Smooth muscle cell (in vitro differentiated cells): ENCODE measurements at regions not wholly inside any gene's neighbourhood (a gene's known extent, or its start where the extent isn't known, plus 50 kb on each side); places are given as distances from the start of the nearest gene placed in this dataset.

Experiments used
- DNase-seq: peaks from one replicate; lab custom pipeline; 2025; ENCODE audit not compliant: unreplicated experiment; lab: John Stamatoyannopoulos, UW
- H2AFZ ChIP-seq: fragments of 200-600 bp; sonication (generic); 2 replicates; pipeline ENCODE4 v1.6.0; 2016; ENCODE audit warnings: antibody characterized with exemption, low read depth, mild to moderate bottlenecking
- H3F3A ChIP-seq: fragments of 200-600 bp; sonication (generic); 2 replicates; pipeline ENCODE4 v1.6.0; 2017; ENCODE audit warnings: antibody characterized with exemption, low read depth
- H3K27ac ChIP-seq: fragments of 200-600 bp; sonication (generic); 2 replicates; pipeline ENCODE4 v1.5.1; 2016; ENCODE audit warnings: low read depth, mild to moderate bottlenecking
- H3K27me3 ChIP-seq: fragments of 200-600 bp; sonication (generic); 2 replicates; pipeline ENCODE4 v1.6.1; 2016; ENCODE audit warnings: low read depth, mild to moderate bottlenecking
- H3K36me3 ChIP-seq: fragments of 200-600 bp; sonication (generic); 2 replicates; pipeline ENCODE4 v1.5.1; 2016; ENCODE audit warnings: low read depth
- H3K4me1 ChIP-seq: fragments of 200-600 bp; sonication (generic); 2 replicates; pipeline ENCODE4 v1.5.1; 2016; ENCODE audit warnings: low read depth
- H3K4me2 ChIP-seq: fragments of 200-600 bp; sonication (generic); 2 replicates; pipeline ENCODE4 v1.6.0; 2016; ENCODE audit warnings: mild to moderate bottlenecking
- H3K4me3 ChIP-seq: fragments of 200-600 bp; sonication (generic); 2 replicates; pipeline ENCODE4 v1.5.1; 2016; ENCODE audit warnings: mild to moderate bottlenecking
- H3K79me2 ChIP-seq: fragments of 200-600 bp; sonication (generic); 2 replicates; pipeline ENCODE4 v1.6.0; 2016; ENCODE audit warnings: low read depth, mild to moderate bottlenecking
- H3K9ac ChIP-seq: fragments of 200-600 bp; sonication (generic); 2 replicates; pipeline ENCODE4 v1.6.0; 2016; ENCODE audit warnings: low read depth
- H3K9me3 ChIP-seq: fragments of 200-600 bp; sonication (generic); replicated peaks from 2 replicates; pipeline ENCODE4 v1.5.1; 2016; ENCODE audit warnings: low read depth
- H4K20me1 ChIP-seq: fragments of 200-600 bp; sonication (generic); 2 replicates; pipeline ENCODE4 v1.6.0; 2016; ENCODE audit warnings: low read depth
- WGBS: methylation state at CpG from one replicate; pipeline ENCODE4 v1.1.7; 2016; ENCODE audit warnings: low lambda C conversion rate; 5-methylcytosine and 5-hydroxymethylcytosine counted together
- TF ChIP-seq, protein P1 (sequence below): fragments of 200-600 bp; sonication (generic); IDR thresholded peaks from 2 replicates; pipeline ENCODE4 v1.5.1; 2017; ENCODE audit warnings: borderline replicate concordance, mild to moderate bottlenecking, antibody characterized with exemption; ENCODE audit not compliant: insufficient read depth, poor library complexity, severe bottlenecking

DNA sequence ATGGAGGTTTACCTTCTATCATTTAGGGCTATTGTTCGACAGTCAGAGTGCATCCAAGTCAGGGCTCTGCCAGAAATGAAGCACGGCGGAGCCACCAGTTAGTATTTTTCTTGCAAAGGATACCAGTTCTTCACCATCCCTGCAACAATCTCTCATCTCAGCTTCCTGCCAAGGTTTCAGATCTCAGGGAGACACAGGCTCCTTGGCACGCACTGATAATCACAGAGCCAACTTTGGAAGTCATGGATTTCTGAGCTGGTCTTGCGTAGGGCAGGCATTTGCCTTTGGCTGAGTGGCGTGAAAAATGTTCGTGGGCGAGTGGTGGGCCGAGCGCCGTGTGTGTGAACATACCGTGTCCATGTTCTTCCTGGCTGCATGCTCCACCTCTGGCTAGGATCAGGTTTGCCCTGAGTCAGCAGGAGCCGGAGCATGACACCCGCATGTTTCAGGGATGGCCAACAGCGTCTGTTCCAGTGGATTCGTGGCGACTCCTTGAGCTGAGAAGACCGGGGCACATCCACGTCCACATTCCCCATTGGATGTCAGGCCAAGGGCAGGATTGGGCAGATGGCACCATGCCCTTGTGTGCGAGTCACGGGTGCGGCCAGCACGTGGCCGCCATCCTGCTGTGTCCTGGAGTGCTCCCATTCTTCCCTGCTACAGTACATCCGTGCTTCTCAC lies 118.5 kb upstream of the C1orf174 start:
- 90% methylated on average over 25 of the region's 25 CpGs for WGBS
- Histone ChIP-seq H3K4me3 (no peak overlapping the region), H3F3A (no peaks in the 10 kb centered on the region), H3K4me2 (no peak overlapping the region), H3K27me3 (no peaks in the 10 kb centered on the region), H3K79me2 (no peaks in the 10 kb centered on the region), H3K27ac (no peak overlapping the region), H3K4me1 (no peaks in the 10 kb centered on the region), H4K20me1 (no peaks in the 10 kb centered on the region), H3K9ac (no peak overlapping the region), H3K9me3 (no peaks in the 10 kb centered on the region), H2AFZ (no peak overlapping the region), H3K36me3 (no peaks in the 10 kb centered on the region)
- TF ChIP-seq, protein P1, sequence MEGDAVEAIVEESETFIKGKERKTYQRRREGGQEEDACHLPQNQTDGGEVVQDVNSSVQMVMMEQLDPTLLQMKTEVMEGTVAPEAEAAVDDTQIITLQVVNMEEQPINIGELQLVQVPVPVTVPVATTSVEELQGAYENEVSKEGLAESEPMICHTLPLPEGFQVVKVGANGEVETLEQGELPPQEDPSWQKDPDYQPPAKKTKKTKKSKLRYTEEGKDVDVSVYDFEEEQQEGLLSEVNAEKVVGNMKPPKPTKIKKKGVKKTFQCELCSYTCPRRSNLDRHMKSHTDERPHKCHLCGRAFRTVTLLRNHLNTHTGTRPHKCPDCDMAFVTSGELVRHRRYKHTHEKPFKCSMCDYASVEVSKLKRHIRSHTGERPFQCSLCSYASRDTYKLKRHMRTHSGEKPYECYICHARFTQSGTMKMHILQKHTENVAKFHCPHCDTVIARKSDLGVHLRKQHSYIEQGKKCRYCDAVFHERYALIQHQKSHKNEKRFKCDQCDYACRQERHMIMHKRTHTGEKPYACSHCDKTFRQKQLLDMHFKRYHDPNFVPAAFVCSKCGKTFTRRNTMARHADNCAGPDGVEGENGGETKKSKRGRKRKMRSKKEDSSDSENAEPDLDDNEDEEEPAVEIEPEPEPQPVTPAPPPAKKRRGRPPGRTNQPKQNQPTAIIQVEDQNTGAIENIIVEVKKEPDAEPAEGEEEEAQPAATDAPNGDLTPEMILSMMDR, result no peak
- DNase-seq, result no peak

DNA sequence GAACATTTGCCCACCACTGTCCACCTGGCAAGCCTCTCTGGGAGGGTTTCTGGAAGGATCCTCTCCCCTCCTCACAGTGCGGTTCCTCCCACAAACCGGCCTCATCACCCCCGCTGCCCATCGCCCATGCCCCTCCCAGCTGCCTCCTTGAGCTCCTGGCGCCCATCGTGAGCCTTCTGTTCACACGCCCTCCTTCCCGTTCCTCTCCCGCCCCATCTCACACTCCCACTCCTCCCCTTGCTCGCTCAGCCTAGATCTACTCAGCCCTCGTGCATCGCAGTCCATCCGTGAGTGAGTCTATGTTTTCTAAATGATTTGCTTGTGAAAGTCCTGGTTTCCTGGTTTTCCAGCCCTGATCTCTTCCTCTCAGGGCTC lies 119.1 kb upstream of the C1orf174 start:
- Histone ChIP-seq H3K9me3 (no peaks in the 10 kb centered on the region), H3K4me3 (no peak overlapping the region), H3K4me1 (no peaks in the 10 kb centered on the region), H2AFZ (no peak overlapping the region), H3K79me2 (no peaks in the 10 kb centered on the region), H3K4me2 (no peak overlapping the region), H3K9ac (no peak overlapping the region), H3K27ac (no peak overlapping the region), H3F3A (no peaks in the 10 kb centered on the region), H3K27me3 (no peaks in the 10 kb centered on the region), H4K20me1 (no peaks in the 10 kb centered on the region), H3K36me3 (no peaks in the 10 kb centered on the region)
- DNase-seq, result no peak
- TF ChIP-seq, protein P1, result no peak
- 90% methylated on average over 13 of the region's 13 CpGs for WGBS

DNA sequence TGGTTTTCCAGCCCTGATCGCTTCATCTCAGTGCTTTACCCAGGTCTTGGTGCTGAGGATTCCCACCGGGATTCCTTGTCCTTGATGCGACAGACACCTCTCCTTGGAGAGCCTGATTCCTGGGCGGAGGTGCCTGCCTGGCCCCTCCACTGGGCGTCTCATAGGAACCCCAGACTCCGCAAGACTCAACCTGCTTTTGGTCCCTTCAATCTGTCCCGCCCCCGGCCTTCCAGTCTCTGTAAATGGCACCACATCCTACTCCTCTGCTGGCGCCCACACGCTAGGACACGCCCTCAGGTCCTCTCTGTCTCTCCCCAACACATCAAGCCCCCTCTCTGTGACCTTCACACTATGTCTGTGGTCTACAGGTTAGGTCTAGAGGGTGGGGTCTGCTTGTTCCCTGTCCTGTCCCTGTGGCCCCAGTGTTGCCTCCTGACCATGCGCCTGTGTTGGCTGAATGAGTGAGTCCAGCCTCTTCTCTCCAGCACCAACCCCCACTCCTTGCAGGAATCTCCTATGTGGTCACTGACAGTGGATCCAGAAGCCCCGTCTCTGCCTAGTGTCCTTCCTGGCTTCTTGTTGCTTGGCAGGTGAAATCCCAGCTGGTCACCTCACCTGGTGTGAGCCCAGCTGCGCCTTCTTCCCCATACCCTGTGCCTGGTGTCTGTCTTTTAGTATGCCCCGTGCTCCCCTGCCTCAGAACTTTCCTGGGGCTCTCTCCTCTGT lies 119.7 kb upstream of the C1orf174 start:
- H3K9me3 ChIP-seq, result no peaks in the 10 kb centered on the region
- H3K4me3 ChIP-seq, result no peak overlapping the region
- H3K9ac ChIP-seq, result no peak overlapping the region
- no peaks in the 10 kb centered on the region for H3F3A ChIP-seq
- H3K4me1 ChIP-seq, result no peaks in the 10 kb centered on the region
- no peaks in the 10 kb centered on the region for H3K36me3 ChIP-seq
- TF ChIP-seq, protein P1, result no peak
- H3K27ac ChIP-seq, result no peak overlapping the region
- H3K79me2 ChIP-seq, result no peaks in the 10 kb centered on the region
- no peaks in the 10 kb centered on the region for H3K27me3 ChIP-seq
- no peak overlapping the region for H2AFZ ChIP-seq
- no peaks in the 10 kb centered on the region for H4K20me1 ChIP-seq
- WGBS, result 91% methylated on average over 15 of the region's 15 CpGs
- no peak for DNase-seq
- H3K4me2 ChIP-seq, result no peak overlapping the region
